Esophagus muscularis mucosa (tissue), 4 donors: ENCODE measurements at regions not wholly inside any gene's neighbourhood (a gene's known extent, or its start where the extent isn't known, plus 50 kb on each side); places are given as distances from the start of the nearest gene placed in this dataset.
"Not testable (repeated sequence)": the region's sequence is repeated elsewhere in the genome, so short reads cannot be mapped to it uniquely, and the experiment has no call there.

Experiments used
- DNase-seq: peaks from one replicate; pipeline ENCODE4 v3.0.0-alpha.2; 2017; ENCODE audit errors: extremely low spot score
- H3K27ac ChIP-seq, 4 donors: fragments of 200-600 bp; sonication (generic); replicated peaks in 1 of 4; 1 replicate in 3 of 4; 2 replicates in 1 of 4; pipeline ENCODE4 v1.5.1; 2016 to 2019; ENCODE audit warnings: mild to moderate bottlenecking in 1 of 4
- H3K27me3 ChIP-seq, 4 donors: fragments of 200-600 bp; sonication (generic); one replicate each; pipeline versions ENCODE4 v1.5.1 to v1.6.0; 2016 to 2019
- H3K36me3 ChIP-seq, 4 donors: fragments of 200-600 bp; sonication (generic); one replicate each; pipeline ENCODE4 v1.5.1; 2016 to 2019
- H3K4me1 ChIP-seq, 4 donors: fragments of 200-600 bp; sonication (generic); one replicate each; pipeline ENCODE4 v1.5.1; 2016 to 2019
- H3K4me3 ChIP-seq, 4 donors: fragments of 200-600 bp; sonication (generic); 1 replicate in 2 of 4; 2 replicates in 2 of 4; pipeline ENCODE4 v1.5.1; 2016 to 2019; ENCODE audit warnings: mild to moderate bottlenecking in 4 of 4, moderate library complexity in 1 of 4
- H3K9me3 ChIP-seq, 4 donors: fragments of 200-600 bp; sonication (generic); 1 replicate in 3 of 4; 2 replicates in 1 of 4; pipeline ENCODE4 v1.5.1; 2016 to 2019
- EP300 ChIP-seq: sonication (generic); formaldehyde crosslinking; IDR thresholded peaks from one replicate; pipeline ENCODE4 v1.6.1; 2017; ENCODE audit warnings: antibody characterized with exemption
- POLR2A ChIP-seq: fragments of 450-650 bp; IDR thresholded peaks from one replicate; pipeline ENCODE4 v1.6.1; 2017; ENCODE audit warnings: antibody characterized with exemption, moderate library complexity, mild to moderate bottlenecking, low read depth
- POLR2AphosphoS5 ChIP-seq, 2 donors: sonication (generic); formaldehyde crosslinking; IDR thresholded peaks; one replicate each; pipeline ENCODE4 v1.6.1; 2017; ENCODE audit warnings: antibody characterized with exemption in 2 of 2
- WGBS: methylation state at CpG from one replicate; pipeline ENCODE4 v1.1.5; 2018; 5-methylcytosine and 5-hydroxymethylcytosine counted together
- intact Hi-C: fragments of 100-400 bp; cut with DNase I; formaldehyde crosslinking; loops from one replicate; pipeline ENCODE4 v1.15.1; 2023
- TF ChIP-seq, protein P1 (sequence below), 3 experiments: fragments of 200-600 bp in 2 of 3; fragments of 450-650 bp in 1 of 3; sonication (generic) in 2 of 3; IDR thresholded peaks; one replicate each; pipeline ENCODE4 v1.5.1; 2017 to 2019; ENCODE audit warnings: antibody characterized with exemption in 3 of 3, mild to moderate bottlenecking in 2 of 3, moderate library complexity in 1 of 3

DNA sequence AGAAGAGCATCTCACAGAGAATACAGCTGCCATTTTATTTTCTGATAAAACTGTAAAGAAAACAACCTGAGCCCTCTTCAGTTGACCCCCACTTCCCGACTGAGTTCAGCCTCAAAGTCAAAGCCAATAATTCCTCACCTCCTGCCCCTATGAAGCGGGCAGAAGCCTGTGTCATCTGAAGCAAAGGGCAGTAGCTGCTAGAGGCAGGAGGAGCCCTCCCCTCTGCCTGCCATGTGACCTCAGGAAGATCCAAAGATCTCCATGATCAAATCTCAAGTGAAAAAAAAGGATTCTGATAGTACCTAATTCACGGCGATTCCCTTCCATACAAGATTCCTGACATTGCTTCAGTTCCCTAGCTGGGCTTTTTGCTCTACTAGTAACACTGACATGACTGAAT is 223.1 kb upstream of the CAND1 start:
- WGBS, result 80% methylated on average over 4 of the region's 4 CpGs
- H3K4me1 ChIP-seq, result peaks cover 0 to 16% (median 7%) of the 10 kb centered on the region in 4 donors
- intact Hi-C loops, result no loop called here
- H3K27ac ChIP-seq, result no peak overlapping the region
- no peaks in the 10 kb centered on the region for H3K36me3 ChIP-seq
- no peak for DNase-seq
- H3K4me3 ChIP-seq, result no peak overlapping the region
- no peaks in the 10 kb centered on the region for H3K9me3 ChIP-seq
- no peak for TF ChIP-seq POLR2A
- TF ChIP-seq POLR2AphosphoS5 (IDR thresholded peaks at IDR 0.05), result no peak
- TF ChIP-seq, protein P1, sequence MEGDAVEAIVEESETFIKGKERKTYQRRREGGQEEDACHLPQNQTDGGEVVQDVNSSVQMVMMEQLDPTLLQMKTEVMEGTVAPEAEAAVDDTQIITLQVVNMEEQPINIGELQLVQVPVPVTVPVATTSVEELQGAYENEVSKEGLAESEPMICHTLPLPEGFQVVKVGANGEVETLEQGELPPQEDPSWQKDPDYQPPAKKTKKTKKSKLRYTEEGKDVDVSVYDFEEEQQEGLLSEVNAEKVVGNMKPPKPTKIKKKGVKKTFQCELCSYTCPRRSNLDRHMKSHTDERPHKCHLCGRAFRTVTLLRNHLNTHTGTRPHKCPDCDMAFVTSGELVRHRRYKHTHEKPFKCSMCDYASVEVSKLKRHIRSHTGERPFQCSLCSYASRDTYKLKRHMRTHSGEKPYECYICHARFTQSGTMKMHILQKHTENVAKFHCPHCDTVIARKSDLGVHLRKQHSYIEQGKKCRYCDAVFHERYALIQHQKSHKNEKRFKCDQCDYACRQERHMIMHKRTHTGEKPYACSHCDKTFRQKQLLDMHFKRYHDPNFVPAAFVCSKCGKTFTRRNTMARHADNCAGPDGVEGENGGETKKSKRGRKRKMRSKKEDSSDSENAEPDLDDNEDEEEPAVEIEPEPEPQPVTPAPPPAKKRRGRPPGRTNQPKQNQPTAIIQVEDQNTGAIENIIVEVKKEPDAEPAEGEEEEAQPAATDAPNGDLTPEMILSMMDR (IDR thresholded peaks at IDR 0.05), result no peak
- TF ChIP-seq EP300, result no peak
- H3K27me3 ChIP-seq, result no peaks in the 10 kb centered on the region

DNA sequence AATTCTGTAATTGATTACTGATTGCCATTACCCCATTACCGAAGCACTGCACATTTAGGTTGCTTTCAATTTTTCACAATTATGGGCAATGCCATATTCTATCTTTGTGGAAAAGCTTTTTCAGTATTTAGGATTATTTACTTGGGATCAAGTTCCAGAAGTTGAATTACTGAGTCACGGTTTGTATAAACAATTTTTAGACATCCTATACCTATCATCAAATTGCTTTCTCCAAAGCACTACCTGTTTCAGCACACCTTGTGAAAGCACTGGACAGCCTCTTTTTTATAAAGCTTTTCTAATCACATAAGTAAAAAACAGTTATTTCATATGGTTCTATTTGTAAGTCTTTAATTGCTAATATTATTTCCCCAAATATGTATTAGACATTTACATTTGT is 221.5 kb upstream of the CAND1 start:
- TF ChIP-seq POLR2AphosphoS5 (IDR thresholded peaks at IDR 0.05) (no peak), EP300 (no peak), POLR2A (no peak)
- TF ChIP-seq, protein P1 (IDR thresholded peaks at IDR 0.05), result no peak
- Histone ChIP-seq H3K9me3 (no peaks in the 10 kb centered on the region), H3K4me1 (peaks cover 0 to 11% (median 4%) of the 10 kb centered on the region in 4 donors), H3K27me3 (no peaks in the 10 kb centered on the region), H3K27ac (no peak overlapping the region), H3K36me3 (no peaks in the 10 kb centered on the region), H3K4me3 (no peak overlapping the region)
- 83% methylated on average over 2 of the region's 2 CpGs for WGBS
- intact Hi-C loops, result no loop called here
- DNase-seq, result no peak

DNA sequence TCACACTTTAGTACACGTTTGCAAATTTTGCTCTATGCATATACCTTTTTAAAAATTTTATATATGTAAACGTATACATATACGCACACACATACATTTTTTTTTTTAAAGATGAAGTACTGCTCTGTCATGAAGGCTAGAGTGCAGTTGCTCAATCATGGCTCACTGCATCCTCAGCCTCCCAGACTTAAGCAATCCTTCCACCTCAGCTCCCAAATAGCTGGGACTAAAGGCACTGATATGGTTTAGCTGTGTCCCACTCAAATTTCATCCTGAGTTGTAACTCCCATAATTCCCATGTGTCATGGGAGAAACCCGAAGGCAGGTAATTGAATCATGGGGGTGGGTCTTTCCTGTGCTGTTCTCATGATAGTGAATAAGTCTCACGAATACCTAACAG is 220.8 kb upstream of the CAND1 start:
- Histone ChIP-seq H3K9me3 (no peaks in the 10 kb centered on the region), H3K36me3 (no peaks in the 10 kb centered on the region), H3K27ac (no peak overlapping the region), H3K27me3 (no peaks in the 10 kb centered on the region), H3K4me1 (peaks cover 0 to 7% (median 0%) of the 10 kb centered on the region in 4 donors), H3K4me3 (no peak overlapping the region)
- TF ChIP-seq EP300 (no peak), POLR2AphosphoS5 (IDR thresholded peaks at IDR 0.05) (no peak), POLR2A (no peak)
- TF ChIP-seq, protein P1 (IDR thresholded peaks at IDR 0.05), result no peak
- intact Hi-C loops, result no loop called here
- DNase-seq, result no peak
- whole genome bisulfite sequencing, result 91% methylated on average over 5 of the region's 5 CpGs

DNA sequence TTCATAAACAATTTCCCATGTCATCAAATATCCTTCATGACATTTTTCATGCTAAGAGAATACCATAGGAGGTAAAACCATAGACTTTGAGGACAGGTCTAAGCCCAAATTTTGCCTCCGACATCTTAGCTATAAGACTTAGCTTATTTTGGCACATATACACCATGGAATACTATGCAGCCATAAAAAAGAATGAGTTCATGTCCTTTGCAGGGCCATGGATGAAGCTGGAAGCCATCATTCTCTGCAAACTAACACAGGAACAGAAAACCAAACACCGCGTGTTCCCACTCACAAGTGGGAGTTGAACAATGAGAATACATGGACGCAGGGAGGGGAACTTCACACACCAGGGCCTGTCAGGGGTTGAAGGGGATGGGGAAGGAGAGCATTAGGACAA is 220.0 kb upstream of the CAND1 start:
- intact Hi-C loops, H3K36me3 ChIP-seq, H3K4me3 ChIP-seq, H3K27ac ChIP-seq, H3K27me3 ChIP-seq, H3K4me1 ChIP-seq, DNase-seq, H3K9me3 ChIP-seq: not testable (repeated sequence)
- 73% methylated on average over 4 of the region's 4 CpGs for WGBS

DNA sequence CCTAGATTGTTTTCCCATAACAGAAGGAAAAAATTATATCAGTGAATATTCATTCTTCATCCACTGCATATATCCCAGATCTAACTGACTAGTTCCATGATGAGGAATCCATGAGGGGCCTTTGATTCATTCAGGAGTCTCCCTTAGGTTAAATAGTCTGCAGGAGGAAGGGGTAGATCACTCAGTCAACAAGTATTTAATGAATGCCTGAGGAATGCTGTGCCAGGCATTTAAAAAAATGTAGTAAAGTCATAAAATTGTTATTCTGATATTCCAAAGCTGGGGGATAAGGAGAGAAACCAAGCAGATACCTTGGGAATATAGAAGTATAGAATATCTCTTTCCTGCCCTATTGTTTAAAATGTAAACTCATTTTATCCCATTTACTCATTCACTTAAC is 216.2 kb upstream of the CAND1 start:
- Histone ChIP-seq H3K36me3 (no peaks in the 10 kb centered on the region), H3K4me3 (no peak overlapping the region), H3K27ac (no peak overlapping the region), H3K9me3 (no peaks in the 10 kb centered on the region), H3K4me1 (no peaks in the 10 kb centered on the region), H3K27me3 (no peaks in the 10 kb centered on the region)
- no peak for DNase-seq
- intact Hi-C loops, result no loop called here
- TF ChIP-seq, protein P1 (IDR thresholded peaks at IDR 0.05), result no peak
- TF ChIP-seq POLR2AphosphoS5 (IDR thresholded peaks at IDR 0.05) (no peak), POLR2A (no peak), EP300 (no peak)
